Kidney (tissue), 13 donors: ENCODE measurements at regions not wholly inside any gene's neighbourhood (a gene's known extent, or its start where the extent isn't known, plus 50 kb on each side); places are given as distances from the start of the nearest gene placed in this dataset.

ENCODE experiments used
- DNase-seq, 5 donors: peaks; one replicate each; pipeline ENCODE4 v3.0.0-alpha.2; 2013 to 2020
- FAIRE-seq: peaks from 2 replicates; lab custom pipeline; 2012; peaks lifted over from hg19 to GRCh38; lab: Jason Lieb, UNC
- H3K27ac ChIP-seq, 2 donors: one replicate each; pipeline ENCODE4 v1.7.0; 2013; ENCODE audit warnings: low read depth in 2 of 2, low read length in 2 of 2, inconsistent platforms in 1 of 2
- H3K27me3 ChIP-seq: one replicate; pipeline ENCODE4 v1.7.1; 2013; ENCODE audit warnings: low read length, inconsistent platforms; ENCODE audit not compliant: control insufficient read depth, insufficient read depth
- H3K36me3 ChIP-seq, 3 donors: one replicate each; pipeline versions ENCODE4 v1.7.0 to v1.7.1; 2013; ENCODE audit warnings: low read length in 3 of 3, control low read depth in 1 of 3, inconsistent platforms in 1 of 3; ENCODE audit not compliant: insufficient read depth in 3 of 3, control insufficient read depth in 2 of 3
- H3K4me1 ChIP-seq, 3 donors: one replicate each; pipeline versions ENCODE4 v1.7.0 to v1.7.1; 2013; ENCODE audit warnings: low read length in 3 of 3, inconsistent platforms in 1 of 3, low read depth in 1 of 3; ENCODE audit not compliant: control insufficient read depth in 2 of 3, insufficient read depth in 2 of 3
- H3K4me3 ChIP-seq, 3 donors: one replicate each; pipeline versions ENCODE4 v1.7.0 to v1.8.1; 2013; ENCODE audit warnings: low read length in 3 of 3, control low read depth in 1 of 3, inconsistent platforms in 1 of 3
- H3K9ac ChIP-seq, 3 donors: one replicate each; pipeline versions ENCODE4 v1.7.0 to v1.7.1; 2013; ENCODE audit warnings: low read length in 3 of 3, control low read depth in 1 of 3, inconsistent platforms in 1 of 3
- H3K9me3 ChIP-seq, 3 donors: one replicate each; pipeline versions ENCODE4 v1.7.0 to v1.7.1; 2013; ENCODE audit warnings: low read length in 3 of 3, control low read depth in 1 of 3, inconsistent platforms in 1 of 3; ENCODE audit not compliant: control insufficient read depth in 2 of 3, insufficient read depth in 1 of 3
- intact Hi-C: fragments of 100-400 bp; cut with DNase I; formaldehyde crosslinking; loops from one replicate; pipeline ENCODE4 v1.11.1; 2022
- TF ChIP-seq, protein P1 (sequence below): IDR thresholded peaks from 3 replicates; pipeline ENCODE4 v1.5.1; 2012; ENCODE audit warnings: mild to moderate bottlenecking, moderate library complexity, borderline replicate concordance; ENCODE audit not compliant: insufficient read depth; ENCODE audit errors: extremely low read depth
- donor health status: control.
- donor health status: control.
- donor health status: control.
- donor health status: control.
- donor health status: control.
- donor health status: DM: yes; HTN: yes; CAD: no.
- donor health status: Normal renal cell carcinoma (clear cell type).

DNA sequence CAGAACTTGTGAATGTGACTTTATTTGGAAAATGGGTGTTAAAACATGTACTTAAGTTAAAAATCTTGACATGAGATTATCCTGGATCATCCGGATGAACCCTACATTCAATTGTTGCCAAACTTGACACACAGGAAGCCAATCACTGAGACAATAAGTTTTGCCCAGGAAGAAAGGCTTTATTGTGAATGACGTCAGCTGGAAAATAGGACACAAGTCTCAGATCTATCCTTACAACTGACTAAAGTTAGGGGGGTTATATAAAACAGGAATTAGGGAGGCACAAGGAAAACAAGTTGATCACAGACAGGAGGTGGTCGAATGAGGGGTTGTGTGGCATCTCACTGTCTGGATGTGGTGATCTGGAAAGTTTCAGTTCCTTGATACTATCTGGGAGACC is 126.9 kb downstream of the TTC8 start:
- peaks cover 0 to 8% (median 2%) of the 10 kb centered on the region in 3 donors for H3K9me3 ChIP-seq
- no peaks in the 10 kb centered on the region for H3K27me3 ChIP-seq
- TF ChIP-seq, protein P1, sequence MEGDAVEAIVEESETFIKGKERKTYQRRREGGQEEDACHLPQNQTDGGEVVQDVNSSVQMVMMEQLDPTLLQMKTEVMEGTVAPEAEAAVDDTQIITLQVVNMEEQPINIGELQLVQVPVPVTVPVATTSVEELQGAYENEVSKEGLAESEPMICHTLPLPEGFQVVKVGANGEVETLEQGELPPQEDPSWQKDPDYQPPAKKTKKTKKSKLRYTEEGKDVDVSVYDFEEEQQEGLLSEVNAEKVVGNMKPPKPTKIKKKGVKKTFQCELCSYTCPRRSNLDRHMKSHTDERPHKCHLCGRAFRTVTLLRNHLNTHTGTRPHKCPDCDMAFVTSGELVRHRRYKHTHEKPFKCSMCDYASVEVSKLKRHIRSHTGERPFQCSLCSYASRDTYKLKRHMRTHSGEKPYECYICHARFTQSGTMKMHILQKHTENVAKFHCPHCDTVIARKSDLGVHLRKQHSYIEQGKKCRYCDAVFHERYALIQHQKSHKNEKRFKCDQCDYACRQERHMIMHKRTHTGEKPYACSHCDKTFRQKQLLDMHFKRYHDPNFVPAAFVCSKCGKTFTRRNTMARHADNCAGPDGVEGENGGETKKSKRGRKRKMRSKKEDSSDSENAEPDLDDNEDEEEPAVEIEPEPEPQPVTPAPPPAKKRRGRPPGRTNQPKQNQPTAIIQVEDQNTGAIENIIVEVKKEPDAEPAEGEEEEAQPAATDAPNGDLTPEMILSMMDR = no peak
- FAIRE-seq (no peak), DNase-seq (no peak)
- intact Hi-C loops = no loop called here
- H3K4me3 ChIP-seq = no peak overlapping the region
- H3K27ac ChIP-seq = no peak overlapping the region
- H3K4me1 ChIP-seq = no peaks in the 10 kb centered on the region
- H3K9ac ChIP-seq = no peak overlapping the region
- H3K36me3 ChIP-seq = no peaks in the 10 kb centered on the region

- TF ChIP-seq, protein P1 = no peak
- FAIRE-seq (no peak), DNase-seq (no peak)
- intact Hi-C loops = no loop called here
- no peak overlapping the region for H3K9ac ChIP-seq
- no peaks in the 10 kb centered on the region for H3K27me3 ChIP-seq
- H3K27ac ChIP-seq = no peak overlapping the region
- H3K36me3 ChIP-seq = no peaks in the 10 kb centered on the region
- H3K4me3 ChIP-seq = no peak overlapping the region
- H3K4me1 ChIP-seq = no peaks in the 10 kb centered on the region
- peaks cover 0 to 8% (median 2%) of the 10 kb centered on the region in 3 donors for H3K9me3 ChIP-seq
Measured at GRCh38 chr14:88952901-88953300, 128.4 kb downstream of the TTC8 start.

DNA sequence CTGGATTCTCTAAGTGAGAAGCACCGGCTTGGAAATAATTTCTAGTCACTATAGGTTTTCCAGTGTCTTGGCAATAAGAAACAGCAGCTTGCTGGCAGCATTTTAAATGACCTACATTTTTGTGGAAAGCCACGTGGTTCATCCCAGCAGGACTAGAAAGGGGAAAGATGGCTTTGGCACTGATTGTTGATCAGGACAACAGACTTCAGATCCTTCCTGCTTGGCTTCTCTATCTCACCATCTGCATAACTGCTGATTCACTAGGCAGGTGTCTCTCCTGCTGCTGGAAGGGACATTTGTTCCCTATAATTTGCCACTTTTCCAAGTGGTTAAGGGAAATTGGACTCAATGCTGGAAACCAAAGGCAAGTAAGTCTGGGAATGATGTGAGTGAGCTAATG is 131.0 kb downstream of the TTC8 start:
- FAIRE-seq (no peak), DNase-seq (no peak)
- Histone ChIP-seq H3K9me3 (peaks cover 0 to 8% (median 2%) of the 10 kb centered on the region in 3 donors), H3K4me3 (no peak overlapping the region), H3K36me3 (no peaks in the 10 kb centered on the region), H3K4me1 (no peaks in the 10 kb centered on the region), H3K9ac (no peak overlapping the region), H3K27me3 (no peaks in the 10 kb centered on the region), H3K27ac (no peak overlapping the region)
- TF ChIP-seq, protein P1 = no peak
- intact Hi-C loops = no loop called here

GRCh38 chr14:88960496-88960895 is 136.0 kb downstream of the TTC8 start:
- intact Hi-C loops = no loop called here
- FAIRE-seq = no peak
- no peak for DNase-seq
- H3K9ac ChIP-seq = no peak overlapping the region
- H3K4me1 ChIP-seq = no peaks in the 10 kb centered on the region
- TF ChIP-seq, protein P1 = no peak
- no peak overlapping the region for H3K27ac ChIP-seq
- H3K4me3 ChIP-seq = no peak overlapping the region
- H3K27me3 ChIP-seq = no peaks in the 10 kb centered on the region
- no peaks in the 10 kb centered on the region for H3K9me3 ChIP-seq
- H3K36me3 ChIP-seq = no peaks in the 10 kb centered on the region
